Common myeloid progenitor, CD34-positive (primary cell): ENCODE measurements at regions not wholly inside any gene's neighbourhood (a gene's known extent, or its start where the extent isn't known, plus 50 kb on each side); places are given as distances from the start of the nearest gene placed in this dataset.
A peak's percentile ranks its signal among the peaks of the same experiment; 100 is the strongest.

Experiments used
- CTCF ChIA-PET: fragments of 350-600 bp; sonication (Branson Sonifier 250); formaldehyde crosslinking; loops from one replicate; lab custom pipeline; 2021; ENCODE audit warnings: antibody characterized with exemption; lab: Charles Lee
- POLR2A ChIA-PET: fragments of 350-600 bp; sonication (Branson Sonifier 250); formaldehyde crosslinking; loops from one replicate; lab custom pipeline; 2021; ENCODE audit warnings: antibody characterized with exemption; lab: Charles Lee
- DNase-seq, 3 donors: peaks; one replicate each; pipeline versions ENCODE4 v3.0.0 to v3.0.0-alpha.2; 2013
- H3K27ac ChIP-seq, 2 experiments: 1 replicate in 1 of 2; 2 replicates in 1 of 2; pipeline ENCODE4 v1.7.0; 2013; ENCODE audit warnings: inconsistent platforms in 2 of 2, low read length in 2 of 2, mild to moderate bottlenecking in 2 of 2, low read depth in 1 of 2, moderate library complexity in 1 of 2; ENCODE audit not compliant: severe bottlenecking in 2 of 2, insufficient read depth in 1 of 2, poor library complexity in 1 of 2
- H3K27me3 ChIP-seq, 5 experiments: replicated peaks in 2 of 5; 1 replicate in 3 of 5; 2 replicates in 2 of 5; pipeline versions ENCODE4 v1.6.1 to v1.7.0; 2013; ENCODE audit warnings: low read length in 4 of 5, mild to moderate bottlenecking in 2 of 5, moderate library complexity in 2 of 5, inconsistent platforms in 1 of 5; ENCODE audit not compliant: insufficient read depth in 5 of 5, control insufficient read depth in 4 of 5
- H3K36me3 ChIP-seq, 4 experiments: 1 replicate in 2 of 4; 2 replicates in 2 of 4; pipeline versions ENCODE4 v1.6.1 to v1.7.0; 2013; ENCODE audit warnings: low read length in 3 of 4, control low read depth in 1 of 4, mild to moderate bottlenecking in 1 of 4; ENCODE audit not compliant: control insufficient read depth in 4 of 4, insufficient read depth in 4 of 4
- H3K4me1 ChIP-seq, 4 experiments: 1 replicate in 3 of 4; 2 replicates in 1 of 4; pipeline versions ENCODE4 v1.6.1 to v1.7.1; 2013; ENCODE audit warnings: low read length in 3 of 4, mild to moderate bottlenecking in 3 of 4, control low read depth in 1 of 4, inconsistent platforms in 1 of 4, moderate library complexity in 1 of 4; ENCODE audit not compliant: control insufficient read depth in 4 of 4, insufficient read depth in 4 of 4; ENCODE audit errors: control extremely low read depth in 1 of 4
- H3K4me3 ChIP-seq, 7 experiments: 1 replicate in 4 of 7; 2 replicates in 3 of 7; pipeline versions ENCODE4 v1.5.1 to v1.7.0; 2013; ENCODE audit warnings: mild to moderate bottlenecking in 7 of 7, low read length in 6 of 7, moderate library complexity in 6 of 7, inconsistent platforms in 2 of 7, low read depth in 2 of 7, control low read depth in 1 of 7; ENCODE audit not compliant: insufficient read depth in 4 of 7, control insufficient read depth in 1 of 7; ENCODE audit errors: extremely low read depth in 1 of 7
- H3K9me3 ChIP-seq, 5 experiments: 1 replicate in 4 of 5; 2 replicates in 1 of 5; pipeline versions ENCODE4 v1.6.1 to v1.7.1; 2013; ENCODE audit warnings: low read length in 4 of 5, mild to moderate bottlenecking in 2 of 5, inconsistent platforms in 1 of 5, low read depth in 1 of 5, moderate library complexity in 1 of 5; ENCODE audit not compliant: control insufficient read depth in 4 of 5, insufficient read depth in 2 of 5; ENCODE audit errors: control extremely low read depth in 1 of 5
- WGBS: methylation state at CpG from one replicate; pipeline ENCODE4 v1.1.5; 2013; ENCODE audit not compliant: insufficient coverage; 5-methylcytosine and 5-hydroxymethylcytosine counted together

DNA sequence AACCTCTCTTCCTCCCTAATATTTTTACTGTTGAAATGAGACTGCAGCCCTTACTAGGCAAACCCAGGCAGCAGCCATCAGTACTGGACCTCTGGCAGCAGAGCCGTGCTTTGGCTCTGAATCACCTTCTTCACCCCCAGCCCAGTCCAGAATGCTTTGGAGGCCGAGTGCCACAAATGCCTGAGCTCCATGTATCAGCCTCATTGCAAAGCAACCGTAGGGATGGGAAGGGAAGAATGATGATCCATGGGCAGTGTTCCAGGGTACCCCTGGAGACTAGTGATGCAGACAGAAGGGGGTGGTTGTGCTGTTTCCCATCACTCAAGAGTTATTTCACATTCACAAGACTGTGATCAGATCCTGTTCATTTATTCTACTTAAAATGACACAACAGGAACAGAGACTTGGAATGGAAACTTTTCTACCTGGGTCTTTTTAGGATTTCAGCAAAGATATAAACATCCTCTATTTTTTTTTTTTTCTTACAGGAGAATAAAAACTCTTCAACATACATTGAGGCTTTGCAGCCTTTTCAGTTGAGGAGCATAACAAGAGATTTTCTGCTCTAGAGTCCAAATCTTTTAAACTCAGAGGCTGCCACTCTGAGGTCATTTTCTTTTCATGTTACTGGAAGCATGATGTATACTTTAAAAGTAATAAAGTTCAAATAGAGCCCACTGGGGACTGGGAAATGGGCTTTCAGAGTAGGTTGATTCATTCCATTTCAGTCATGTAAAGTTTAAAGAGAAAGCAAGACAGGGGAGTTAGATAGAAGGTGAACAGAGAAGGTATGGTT lies 138.3 kb downstream of the KCNJ2 start:
- CTCF ChIA-PET = no interaction called here
- WGBS = no CpG with 5 or more reads among the region's 3 CpGs

GRCh38 chr17:70308618-70309017 lies 139.3 kb downstream of the KCNJ2 start:
- H3K36me3 ChIP-seq = no peaks in the 10 kb centered on the region
- no peaks in the 10 kb centered on the region for H3K9me3 ChIP-seq
- no peaks in the 10 kb centered on the region for H3K4me1 ChIP-seq
- H3K4me3 ChIP-seq = no peak overlapping the region
- 100% methylated on average over 2 of the region's 2 CpGs for WGBS
- H3K27ac ChIP-seq = no peak overlapping the region
- ChIA-PET CTCF (no interaction called here), POLR2A (no interaction called here)
- no peak for DNase-seq
- no peaks in the 10 kb centered on the region for H3K27me3 ChIP-seq

More for the DNA sequence above, 138.3 kb downstream of the KCNJ2 start:
- H3K4me3 ChIP-seq = no peak overlapping the region
- H3K27ac ChIP-seq = no peak overlapping the region
- H3K27me3 ChIP-seq = no peaks in the 10 kb centered on the region
- POLR2A ChIA-PET = no interaction called here
- H3K4me1 ChIP-seq = no peaks in the 10 kb centered on the region
- no peaks in the 10 kb centered on the region for H3K36me3 ChIP-seq
- DNase-seq = no peak
- H3K9me3 ChIP-seq = no peaks in the 10 kb centered on the region

- H3K4me3 ChIP-seq = no peak overlapping the region
- H3K27ac ChIP-seq = no peak overlapping the region
- POLR2A ChIA-PET = no interaction called here
- no peaks in the 10 kb centered on the region for H3K9me3 ChIP-seq
- CTCF ChIA-PET = no interaction called here
- WGBS = 98% methylated on average over 4 of the region's 4 CpGs
- no peaks in the 10 kb centered on the region for H3K4me1 ChIP-seq
- DNase-seq = no peak
- no peaks in the 10 kb centered on the region for H3K27me3 ChIP-seq
- no peaks in the 10 kb centered on the region for H3K36me3 ChIP-seq
Measured at GRCh38 chr17:70310221-70310672, 140.9 kb downstream of the KCNJ2 start.

DNA sequence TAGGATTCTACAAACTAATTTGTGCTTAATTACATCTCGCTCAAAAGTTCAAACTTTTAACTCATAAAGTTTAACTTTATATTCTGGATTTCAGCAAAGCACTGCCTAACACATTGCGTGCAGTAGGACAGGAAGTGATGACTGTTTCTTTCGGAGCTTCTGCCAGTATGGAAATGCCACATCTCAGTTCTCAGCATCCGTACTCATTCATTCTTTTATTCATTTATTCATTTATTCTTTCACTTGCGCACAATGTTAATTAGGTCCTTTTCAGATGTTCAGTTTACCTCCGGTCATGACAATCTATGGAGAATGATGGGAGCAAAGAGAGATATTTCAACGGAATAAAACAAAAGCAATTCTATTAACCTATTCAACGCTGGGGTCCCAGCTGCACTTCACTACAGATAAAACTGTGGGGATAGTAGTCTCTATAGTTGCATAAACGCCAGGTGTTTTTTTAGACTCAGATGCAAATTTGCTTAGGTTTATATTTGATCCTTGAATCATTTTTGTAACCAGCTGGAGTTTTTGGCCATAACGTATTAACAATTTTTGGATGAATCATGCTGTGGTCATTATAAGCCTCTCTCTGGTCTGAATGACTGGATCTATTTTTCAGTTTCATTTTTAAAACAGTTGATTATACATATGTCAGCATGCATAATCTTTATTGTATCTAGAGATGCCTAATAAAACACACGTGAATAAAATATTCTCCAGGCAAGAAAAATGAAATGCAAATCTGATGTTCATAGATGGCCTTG lies 143.9 kb downstream of the KCNJ2 start:
- WGBS = 89% methylated on average over 7 of the region's 11 CpGs
- DNase-seq = peak in 1 of 3 donors; percentile 0
- no peak overlapping the region for H3K27ac ChIP-seq
- H3K27me3 ChIP-seq = no peaks in the 10 kb centered on the region
- H3K36me3 ChIP-seq = no peaks in the 10 kb centered on the region
- no peaks in the 10 kb centered on the region for H3K9me3 ChIP-seq
- CTCF ChIA-PET = no interaction called here
- H3K4me3 ChIP-seq = no peak overlapping the region
- POLR2A ChIA-PET = no interaction called here
- no peaks in the 10 kb centered on the region for H3K4me1 ChIP-seq

- POLR2A ChIA-PET = no interaction called here
Measured at GRCh38 chr17:70314096-70314495, 144.8 kb downstream of the KCNJ2 start.

GRCh38 chr17:70314506-70314905 lies 145.2 kb downstream of the KCNJ2 start:
- ChIA-PET CTCF (no interaction called here), POLR2A (no interaction called here)
- peak in 2 of 3 donors; percentile 10 to 13 for DNase-seq
- Histone ChIP-seq H3K27ac (no peak overlapping the region), H3K4me3 (no peak overlapping the region), H3K27me3 (no peaks in the 10 kb centered on the region), H3K36me3 (no peaks in the 10 kb centered on the region), H3K9me3 (no peaks in the 10 kb centered on the region), H3K4me1 (no peaks in the 10 kb centered on the region)
- WGBS = 39% methylated on average over 6 of the region's 6 CpGs

More at GRCh38 chr17:70314096-70314495, 144.8 kb downstream of the KCNJ2 start:
- WGBS = 100% methylated on average over 1 of the region's 2 CpGs
- H3K27me3 ChIP-seq = no peaks in the 10 kb centered on the region
- no peak overlapping the region for H3K27ac ChIP-seq
- H3K36me3 ChIP-seq = no peaks in the 10 kb centered on the region
- no peaks in the 10 kb centered on the region for H3K4me1 ChIP-seq
- CTCF ChIA-PET = no interaction called here
- no peak overlapping the region for H3K4me3 ChIP-seq
- no peak for DNase-seq
- no peaks in the 10 kb centered on the region for H3K9me3 ChIP-seq

- Histone ChIP-seq H3K4me1 (no peaks in the 10 kb centered on the region), H3K9me3 (no peaks in the 10 kb centered on the region), H3K27me3 (no peaks in the 10 kb centered on the region), H3K36me3 (no peaks in the 10 kb centered on the region), H3K4me3 (no peak overlapping the region), H3K27ac (no peak overlapping the region)
- ChIA-PET CTCF (no interaction called here), POLR2A (no interaction called here)
- WGBS = no CpG with 5 or more reads among the region's 1 CpG
- no peak for DNase-seq
Measured at GRCh38 chr17:70317421-70317820, 148.1 kb downstream of the KCNJ2 start.
